NCI-H526 (cell line): ENCODE measurements at regions not wholly inside any gene's neighbourhood (a gene's known extent, or its start where the extent isn't known, plus 50 kb on each side); places are given as distances from the start of the nearest gene placed in this dataset.
"Not testable (repeated sequence)": the region's sequence is repeated elsewhere in the genome, so short reads cannot be mapped to it uniquely, and the experiment has no call there.

Source experiments
- DNase-seq, 2 experiments: peaks; one replicate each; lab custom pipeline; 2025; lab: John Stamatoyannopoulos, UW

GRCh38 chr13:84192125-84192524 lies 309.9 kb upstream of the SLITRK1 start:
- no peak for DNase-seq

- DNase-seq, result no peak
These were observed 308.9 kb upstream of the SLITRK1 start for GRCh38 chr13:84191139-84191538.

- no peak for DNase-seq
These were observed 305.4 kb upstream of the SLITRK1 start for GRCh38 chr13:84187626-84188025.

- DNase-seq, result no peak
These were observed 257.4 kb upstream of the SLITRK1 start for GRCh38 chr13:84139561-84140158.

GRCh38 chr13:84137292-84137691 lies 255.0 kb upstream of the SLITRK1 start:
- DNase-seq, result no peak

- DNase-seq, result no peak
These were observed 254.3 kb upstream of the SLITRK1 start for GRCh38 chr13:84136582-84136981.

GRCh38 chr13:84132491-84132890 lies 250.2 kb upstream of the SLITRK1 start:
- no peak for DNase-seq

- DNase-seq, result no peak
These were observed 249.0 kb upstream of the SLITRK1 start for GRCh38 chr13:84131249-84131648.

GRCh38 chr13:84130495-84131114 lies 248.3 kb upstream of the SLITRK1 start:
- no peak for DNase-seq

GRCh38 chr13:84129966-84130365 lies 247.7 kb upstream of the SLITRK1 start:
- DNase-seq, result no peak

- DNase-seq, result no peak
These were observed 245.4 kb upstream of the SLITRK1 start for GRCh38 chr13:84127597-84128128.

GRCh38 chr13:84126671-84127171 lies 244.4 kb upstream of the SLITRK1 start:
- DNase-seq, result no peak

GRCh38 chr13:84121456-84121855 lies 239.2 kb upstream of the SLITRK1 start:
- no peak for DNase-seq

- no peak for DNase-seq
These were observed 236.7 kb upstream of the SLITRK1 start for GRCh38 chr13:84118839-84119409.

- DNase-seq, result no peak
These were observed 216.0 kb upstream of the SLITRK1 start for GRCh38 chr13:84098273-84098672.

- no peak for DNase-seq
These were observed 214.9 kb upstream of the SLITRK1 start for GRCh38 chr13:84097148-84097547.

GRCh38 chr13:84096216-84096615 lies 213.9 kb upstream of the SLITRK1 start:
- no peak for DNase-seq

- DNase-seq, result no peak
These were observed 206.7 kb upstream of the SLITRK1 start for GRCh38 chr13:84088996-84089395.

GRCh38 chr13:84086847-84087162 lies 204.5 kb upstream of the SLITRK1 start:
- no peak for DNase-seq

GRCh38 chr13:84086098-84086846 lies 204.0 kb upstream of the SLITRK1 start:
- not testable (repeated sequence) for DNase-seq

- no peak for DNase-seq
These were observed 200.2 kb upstream of the SLITRK1 start for GRCh38 chr13:84082462-84082861.

- DNase-seq, result no peak
These were observed 198.7 kb upstream of the SLITRK1 start for GRCh38 chr13:84080748-84081530.
